Fibroblast of the conjunctiva (primary cell): ENCODE measurements at regions not wholly inside any gene's neighbourhood (a gene's known extent, or its start where the extent isn't known, plus 50 kb on each side); places are given as distances from the start of the nearest gene placed in this dataset.
A peak's percentile ranks its signal among the peaks of the same experiment; 100 is the strongest.

ENCODE experiments used
- DNase-seq: peaks from one replicate; pipeline ENCODE4 v3.0.0-alpha.2; 2010; ENCODE audit warnings: low read depth

GRCh38 chr6:170030821-170031471, 259.9 kb downstream of the DLL1 start:
- DNase-seq: no peak

GRCh38 chr6:170030284-170030815, 260.5 kb downstream of the DLL1 start:
- no peak for DNase-seq

- no peak for DNase-seq
Observed at GRCh38 chr6:170029416-170030283, 261.2 kb downstream of the DLL1 start.

GRCh38 chr6:170028629-170029345, 262.1 kb downstream of the DLL1 start:
- no peak for DNase-seq

GRCh38 chr6:170027647-170028043, 263.2 kb downstream of the DLL1 start:
- DNase-seq: no peak

GRCh38 chr6:170026751-170027646, 263.9 kb downstream of the DLL1 start:
- no peak for DNase-seq

GRCh38 chr6:170025935-170026750, 264.7 kb downstream of the DLL1 start:
- no peak for DNase-seq

- no peak for DNase-seq
Observed at GRCh38 chr6:170025341-170025911, 265.5 kb downstream of the DLL1 start.

- DNase-seq: peak; percentile 74
Observed at GRCh38 chr6:170024940-170025339, 265.9 kb downstream of the DLL1 start.

- DNase-seq: no peak
Observed at GRCh38 chr6:170023620-170024521, 267.0 kb downstream of the DLL1 start.

- DNase-seq: no peak
Observed at GRCh38 chr6:170022827-170023619, 267.9 kb downstream of the DLL1 start.

GRCh38 chr6:170022291-170022722, 268.6 kb downstream of the DLL1 start:
- no peak for DNase-seq

GRCh38 chr6:170021579-170021978, 269.3 kb downstream of the DLL1 start:
- DNase-seq: no peak

- DNase-seq: no peak
Observed at GRCh38 chr6:170019818-170020583, 268.6 kb downstream of the ERMARD start.

GRCh38 chr6:170018936-170019817, 267.8 kb downstream of the ERMARD start:
- peak; percentile 9 for DNase-seq

- no peak for DNase-seq
Observed at GRCh38 chr6:170018422-170018935, 267.1 kb downstream of the ERMARD start.
